NCI-H2107 treated with DMSO at 0.1 percent for 48 hours (cell line): ENCODE measurements at regions not wholly inside any gene's neighbourhood (a gene's known extent, or its start where the extent isn't known, plus 50 kb on each side); places are given as distances from the start of the nearest gene placed in this dataset.

ENCODE experiments used
- DNase-seq: peaks from one replicate; lab custom pipeline; 2025; ENCODE audit not compliant: unreplicated experiment; lab: John Stamatoyannopoulos, UW

DNA sequence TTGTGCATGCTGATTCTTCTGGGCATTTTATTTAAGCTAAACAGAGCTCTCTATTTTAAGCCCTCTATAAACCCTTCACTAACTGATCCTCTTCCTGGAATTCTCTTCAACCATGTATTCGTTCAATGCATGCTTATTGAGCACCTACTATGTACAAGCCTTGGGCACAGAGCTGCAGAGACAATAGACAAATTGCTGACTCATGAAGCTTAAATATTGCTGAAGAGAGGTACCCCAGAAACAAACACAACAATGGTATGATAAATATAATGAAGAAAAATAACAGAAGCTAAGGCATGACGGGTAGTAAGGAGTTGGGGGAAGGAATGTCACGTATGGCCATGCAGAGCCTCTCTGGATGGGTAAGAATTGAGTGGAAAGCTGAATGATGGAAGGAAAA lies 222.2 kb downstream of the PPARGC1A start:
- DNase-seq: no peak

DNA sequence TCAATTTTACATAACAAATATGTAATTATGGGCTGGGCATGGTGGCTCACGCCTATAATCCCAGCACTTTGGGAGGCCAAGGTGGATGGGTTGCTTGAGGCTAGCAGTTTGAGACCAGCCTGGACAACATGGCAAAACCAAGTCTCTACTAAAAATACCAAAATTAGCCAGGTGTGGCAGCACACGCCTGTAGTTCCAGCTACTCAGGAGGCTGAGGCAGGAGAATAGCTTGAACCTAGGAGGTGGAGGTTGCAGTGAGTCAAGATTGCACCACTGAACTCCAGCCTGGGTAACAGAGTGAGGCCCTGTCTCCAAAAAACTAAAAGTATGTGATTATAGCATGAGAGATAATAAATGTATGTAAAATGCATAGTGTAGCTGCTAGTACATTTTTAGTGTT lies 229.0 kb downstream of the PPARGC1A start:
- DNase-seq: no peak

DNA sequence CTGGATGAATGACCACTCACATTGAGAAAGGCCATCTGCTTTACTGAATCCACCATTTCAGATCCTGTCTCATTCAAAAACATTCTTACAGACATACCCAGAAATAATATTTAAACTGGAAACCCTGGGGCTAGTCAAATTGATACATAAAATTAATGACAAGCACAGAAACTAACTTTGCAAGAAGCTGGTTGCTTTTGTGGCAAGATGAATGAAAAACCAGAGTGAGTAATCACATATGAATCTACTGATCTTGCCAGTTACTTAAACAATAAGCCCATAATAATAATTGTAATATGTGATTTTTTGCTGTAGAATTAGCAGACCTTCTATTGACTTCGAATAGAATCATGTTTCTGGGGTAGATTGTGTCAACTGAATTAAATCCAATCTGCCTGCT lies 235.1 kb downstream of the PPARGC1A start:
- DNase-seq: no peak

DNA sequence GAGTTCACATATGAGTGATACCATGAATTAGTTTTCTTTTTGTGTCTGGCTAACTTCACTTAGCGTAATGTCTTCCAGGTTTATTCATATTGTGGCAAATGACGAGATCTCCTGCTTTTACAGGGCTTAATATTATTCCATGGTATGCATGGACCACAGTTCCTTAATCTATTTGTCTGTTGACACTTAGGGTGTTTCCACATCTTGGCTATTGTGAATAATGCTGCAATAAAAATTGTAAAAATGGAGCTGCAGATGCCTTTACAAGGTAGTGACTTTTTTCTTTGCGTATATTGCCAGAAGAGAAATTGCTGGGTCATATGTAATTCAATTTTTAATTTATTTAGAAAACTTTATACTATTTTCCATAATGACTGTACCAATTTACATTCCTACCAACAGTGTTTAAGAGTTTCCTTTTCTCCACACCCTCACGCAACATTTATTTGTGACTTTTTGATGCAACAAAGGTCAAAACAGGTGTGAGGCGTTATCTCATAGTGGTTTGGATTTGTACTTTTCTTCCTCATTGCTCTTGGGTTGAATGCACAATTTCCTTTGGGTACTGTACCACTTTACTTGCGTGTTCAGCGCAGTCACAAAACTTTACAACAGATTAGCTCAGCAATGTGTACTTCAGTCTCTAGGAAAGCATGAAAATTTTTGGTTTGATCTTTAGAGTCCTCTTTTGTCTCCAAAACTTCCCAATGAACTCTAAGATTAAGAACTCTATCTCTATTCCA lies 240.8 kb downstream of the PPARGC1A start:
- DNase-seq: no peak

DNA sequence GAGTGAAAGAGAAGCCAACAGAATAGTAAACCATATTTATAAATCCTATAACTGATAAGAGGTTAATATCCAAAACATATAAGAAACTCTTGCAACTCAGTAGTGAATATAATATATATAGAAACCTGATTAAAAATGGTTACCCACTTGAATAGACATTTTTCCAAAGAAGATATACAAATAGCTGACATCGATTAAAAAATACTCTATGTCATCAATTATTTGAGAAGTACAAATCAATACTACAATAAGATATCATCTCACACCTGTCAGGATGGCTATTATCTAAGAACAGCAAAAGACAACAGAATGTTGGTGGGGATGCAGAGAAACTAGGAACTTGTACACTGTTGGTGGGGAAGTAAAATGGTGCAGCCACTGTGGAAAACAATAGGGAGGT lies 254.4 kb downstream of the PPARGC1A start:
- no peak for DNase-seq

DNA sequence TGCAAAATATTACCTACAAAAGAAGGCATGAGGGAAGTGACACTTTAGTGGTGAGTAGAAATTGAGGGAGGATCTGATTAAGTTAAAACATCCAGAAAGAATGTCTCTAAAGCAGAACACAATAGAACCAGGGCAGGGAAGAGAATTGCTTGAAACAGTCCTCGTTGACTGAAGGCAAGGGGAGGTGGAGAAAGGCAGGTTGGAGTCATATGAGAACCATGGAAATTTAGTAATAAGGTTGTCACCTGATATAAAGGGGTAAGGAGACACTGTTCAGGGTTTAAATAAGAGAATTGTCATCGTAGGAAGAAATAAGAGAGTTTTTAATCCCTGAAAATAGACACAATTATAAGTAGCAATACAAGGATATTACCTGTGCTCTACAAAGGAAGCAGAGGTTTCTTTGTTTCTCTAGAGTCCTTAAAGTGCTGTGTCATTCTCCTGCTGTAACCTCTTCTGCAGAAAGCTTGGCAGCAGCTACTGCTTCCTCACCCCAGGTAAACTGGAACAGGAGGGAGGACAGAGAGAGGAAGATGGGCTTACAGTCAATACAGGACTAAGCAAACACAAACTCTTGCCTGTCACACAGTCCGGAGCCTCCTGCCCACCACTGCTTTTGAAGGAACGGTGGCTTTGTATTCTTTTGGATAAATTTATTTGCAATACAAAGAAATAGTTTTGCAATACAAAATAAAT lies 258.4 kb downstream of the PPARGC1A start:
- no peak for DNase-seq

DNA sequence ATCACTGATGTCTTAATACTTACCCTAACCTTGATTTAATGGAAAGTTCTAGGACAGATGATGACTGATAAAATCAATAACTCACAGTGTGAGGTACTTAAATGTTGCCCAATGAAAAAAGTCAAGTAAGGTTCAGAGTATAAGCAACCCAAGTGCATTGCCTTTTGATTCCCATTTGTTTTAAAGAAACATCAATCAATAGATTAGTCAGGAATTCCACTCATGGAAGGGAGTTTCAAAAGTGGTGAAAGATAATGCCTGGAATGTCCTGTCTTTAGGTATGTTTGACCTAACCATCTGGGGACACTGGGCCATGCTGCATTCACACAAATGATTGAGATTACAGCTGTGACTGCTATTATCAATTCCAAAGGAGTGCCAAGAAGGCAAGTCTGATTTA lies 259.7 kb downstream of the PPARGC1A start:
- DNase-seq: no peak

DNA sequence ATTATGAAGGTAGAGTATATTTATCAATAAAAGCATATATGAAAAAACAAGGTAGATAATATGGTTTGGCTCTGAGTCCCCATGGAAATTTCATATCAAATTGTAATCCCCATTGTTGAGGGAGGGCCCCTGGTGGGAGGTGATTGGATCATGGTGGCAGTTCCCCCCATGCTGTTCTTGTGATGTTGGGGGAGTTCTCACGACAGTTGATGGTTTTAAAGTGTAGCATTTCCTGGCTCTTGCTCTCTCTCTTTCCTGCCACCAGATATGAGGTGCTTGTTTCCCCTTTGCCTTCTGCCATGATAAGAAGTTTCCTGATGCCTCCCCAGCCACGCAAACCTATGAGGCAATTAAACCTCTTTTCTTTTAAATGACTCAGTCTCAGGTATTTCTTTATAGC lies 260.4 kb downstream of the PPARGC1A start:
- no peak for DNase-seq

DNA sequence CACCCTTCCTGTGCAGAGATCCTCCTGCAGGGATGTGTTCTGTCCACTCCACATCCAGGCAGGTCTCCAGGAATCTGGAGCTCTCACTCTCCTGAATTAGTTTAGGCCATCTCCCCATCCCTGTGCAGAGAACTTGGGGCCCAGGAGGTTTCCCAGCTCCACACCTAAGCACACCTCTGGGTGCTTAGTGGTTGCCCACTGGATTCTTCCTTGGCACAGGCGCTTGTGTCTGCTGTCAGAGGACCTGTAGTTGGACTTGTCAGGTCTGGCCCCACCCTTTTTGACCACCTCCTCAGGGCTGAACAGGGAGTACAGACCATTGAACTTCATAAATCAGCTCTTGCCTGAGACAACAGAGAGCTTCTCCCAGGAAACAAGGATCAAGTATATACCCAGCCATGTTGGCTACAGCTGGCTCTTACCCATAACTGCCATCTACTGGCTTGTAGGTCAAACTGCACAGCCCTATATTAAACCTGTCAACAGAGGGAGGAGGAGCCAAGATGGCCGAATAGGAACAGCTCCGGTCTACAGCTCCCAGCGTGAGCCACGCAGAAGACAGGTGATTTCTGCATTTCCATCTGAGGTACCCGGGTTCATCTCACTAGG lies 275.5 kb downstream of the PPARGC1A start:
- DNase-seq: peak; percentile 1

DNA sequence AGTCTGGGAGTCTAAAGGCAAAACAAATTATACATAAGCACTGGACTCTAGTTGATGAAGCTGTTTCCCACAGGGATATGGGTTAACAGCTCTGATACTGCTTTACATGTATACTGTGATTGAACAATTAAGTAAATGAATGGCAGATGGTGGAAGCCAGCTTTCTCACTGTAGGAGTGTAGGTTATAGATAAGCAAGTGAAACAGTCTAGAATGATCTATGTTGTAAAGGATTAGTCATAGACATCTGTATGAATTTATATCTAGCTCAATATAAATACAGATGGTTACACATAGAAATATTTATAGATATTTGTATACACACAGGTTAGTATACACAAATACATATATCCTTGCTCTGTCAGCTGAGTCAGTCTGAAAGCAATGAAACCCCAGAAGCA lies 276.1 kb downstream of the PPARGC1A start:
- DNase-seq: no peak

DNA sequence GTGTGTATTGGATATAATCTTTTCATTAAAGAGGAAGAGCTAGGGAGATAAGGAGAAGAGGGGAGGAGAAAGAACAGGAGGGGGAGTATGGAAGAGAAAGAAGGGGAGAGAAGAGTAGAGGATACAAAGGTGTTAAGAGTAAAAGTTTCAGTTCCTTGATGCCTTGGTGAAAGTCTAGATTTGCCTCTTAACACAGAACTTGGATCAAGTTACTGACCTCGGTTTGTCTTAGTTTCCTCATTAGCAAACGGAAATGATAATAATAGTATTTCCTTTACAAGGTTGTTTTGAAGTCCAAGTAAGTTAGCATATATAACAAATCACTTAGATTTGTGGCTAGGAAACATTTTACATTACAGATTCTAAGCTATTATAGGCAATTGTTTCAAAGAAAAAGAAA lies 287.1 kb downstream of the PPARGC1A start:
- DNase-seq: no peak

DNA sequence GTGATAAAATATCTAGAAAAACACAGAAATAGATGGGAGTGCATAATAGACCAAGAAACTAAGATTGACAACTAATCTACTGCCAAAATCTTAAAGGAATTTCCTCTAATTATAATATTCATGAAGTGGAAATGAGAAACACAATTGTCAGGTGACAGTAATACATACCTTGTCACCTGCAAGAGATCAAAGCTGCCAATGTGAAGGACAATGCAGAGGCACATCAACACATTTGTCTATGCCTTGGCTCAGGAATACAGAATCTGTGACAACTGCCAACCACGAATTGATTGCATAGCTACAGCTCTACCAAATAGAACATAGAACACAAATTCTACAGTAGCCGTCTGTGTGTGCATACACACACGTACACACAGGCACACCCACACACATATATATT lies 295.7 kb downstream of the PPARGC1A start:
- no peak for DNase-seq

DNA sequence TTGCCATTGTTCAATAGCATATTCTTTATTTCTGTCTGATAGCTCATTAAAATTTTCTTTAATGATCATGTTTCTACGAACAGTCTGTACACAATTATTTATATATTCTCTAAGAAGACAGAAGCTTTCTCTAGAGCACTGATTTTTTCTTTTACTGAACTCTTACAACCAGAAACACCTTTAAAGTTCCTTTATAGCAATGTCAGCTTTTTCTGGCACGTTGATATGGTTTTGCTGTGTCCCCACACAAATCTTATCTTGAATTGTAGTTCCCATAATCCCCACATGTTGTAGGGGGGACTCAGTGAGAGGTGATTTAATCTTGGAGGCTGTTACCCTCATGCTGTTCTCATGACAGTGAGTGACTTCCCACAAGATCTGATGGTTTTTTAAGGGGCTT lies 299.4 kb downstream of the PPARGC1A start:
- no peak for DNase-seq

DNA sequence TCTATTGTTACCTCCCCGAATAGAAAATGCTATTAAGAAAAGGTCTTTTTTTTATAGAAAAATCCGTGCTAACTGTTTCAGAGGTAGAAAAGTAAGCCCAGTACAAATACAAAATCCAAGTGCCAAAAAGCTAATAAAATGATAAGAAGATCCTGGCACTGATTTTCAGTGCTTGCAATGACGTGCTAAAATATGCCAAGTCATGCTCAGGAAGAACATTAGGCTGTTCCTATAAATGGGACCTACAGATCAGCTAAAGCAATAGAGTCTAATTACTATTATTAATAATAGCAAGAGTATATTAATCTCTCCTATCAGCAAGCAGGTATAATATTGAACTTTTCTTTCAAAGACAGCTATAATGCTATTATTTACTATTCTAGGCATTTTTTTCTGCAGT lies 305.8 kb downstream of the PPARGC1A start:
- DNase-seq: no peak

DNA sequence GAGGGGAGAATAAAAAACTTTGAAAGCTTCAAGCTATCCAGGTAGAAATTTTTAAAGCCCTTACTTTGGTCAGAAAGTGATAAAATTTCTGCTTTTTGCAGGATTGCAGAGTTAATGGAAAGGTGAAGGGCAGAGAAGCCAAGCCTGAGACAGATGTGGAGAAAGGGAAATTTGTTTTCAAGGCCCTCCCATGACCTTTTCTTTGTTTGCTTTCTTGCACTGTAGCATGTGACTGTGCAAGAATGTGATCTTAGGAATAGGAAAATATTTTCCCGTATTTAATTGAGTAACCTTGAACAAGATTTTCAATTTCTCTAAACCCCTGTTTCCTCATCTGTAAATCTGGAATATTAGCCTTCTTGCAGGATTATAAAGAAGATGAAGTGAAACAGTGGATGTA lies 307.2 kb downstream of the PPARGC1A start:
- DNase-seq: no peak

DNA sequence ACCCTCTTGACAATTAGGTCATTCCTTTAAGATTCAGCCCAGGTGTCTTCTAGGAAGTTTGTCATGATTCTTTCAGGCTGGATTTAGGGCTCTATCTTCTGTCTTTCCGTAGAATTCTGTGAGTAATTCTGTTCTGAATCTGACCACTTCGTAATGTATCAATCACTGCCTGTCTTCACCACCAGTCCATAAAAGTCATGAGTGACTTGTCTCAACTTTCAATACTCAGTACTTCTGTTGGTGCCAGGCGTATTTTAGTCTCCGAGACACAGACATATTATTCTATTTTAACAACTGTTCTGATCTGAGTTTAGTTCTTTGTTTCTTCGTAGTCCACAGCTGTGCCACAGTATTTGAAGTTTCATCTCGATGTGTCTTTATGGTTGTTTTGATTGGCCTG lies 310.7 kb downstream of the PPARGC1A start:
- DNase-seq: no peak

DNA sequence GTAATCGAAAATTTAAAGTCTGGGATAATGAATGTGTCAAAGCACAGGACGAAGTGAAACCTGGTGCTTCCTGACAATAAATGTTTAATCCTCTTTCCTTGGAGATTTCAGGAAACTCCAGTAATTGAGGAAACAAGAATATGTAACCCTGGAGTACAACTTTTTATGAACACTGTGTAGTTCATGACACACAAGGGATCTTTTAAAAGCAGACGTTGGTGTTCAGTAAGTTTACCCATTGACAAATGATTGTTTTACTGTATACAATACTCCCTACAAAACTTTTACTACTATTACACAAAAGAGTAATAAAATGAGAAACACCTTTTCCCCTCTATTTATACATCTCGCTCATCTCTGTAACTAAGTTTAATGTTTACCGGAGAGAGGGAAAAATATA lies 312.4 kb downstream of the PPARGC1A start:
- DNase-seq: no peak

DNA sequence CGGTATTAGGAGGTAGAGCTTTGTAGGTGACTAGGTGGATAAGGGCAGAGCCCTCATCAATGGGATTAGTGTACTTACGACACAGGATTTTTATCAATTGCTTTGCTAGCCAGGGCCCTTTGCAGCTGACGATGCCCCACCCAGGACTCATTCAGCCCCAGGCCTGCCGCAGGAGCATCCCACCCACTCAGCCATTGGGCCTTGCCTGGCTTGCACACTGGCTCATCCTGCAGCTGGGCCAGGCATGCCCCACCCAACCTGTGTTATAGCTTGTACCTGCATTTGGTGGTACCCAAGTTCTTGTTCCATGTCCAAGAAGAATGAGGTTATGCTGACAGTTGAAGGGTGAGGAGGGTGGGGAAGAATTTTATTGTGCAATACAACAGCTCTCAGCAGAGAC lies 317.5 kb downstream of the PPARGC1A start:
- DNase-seq: no peak

DNA sequence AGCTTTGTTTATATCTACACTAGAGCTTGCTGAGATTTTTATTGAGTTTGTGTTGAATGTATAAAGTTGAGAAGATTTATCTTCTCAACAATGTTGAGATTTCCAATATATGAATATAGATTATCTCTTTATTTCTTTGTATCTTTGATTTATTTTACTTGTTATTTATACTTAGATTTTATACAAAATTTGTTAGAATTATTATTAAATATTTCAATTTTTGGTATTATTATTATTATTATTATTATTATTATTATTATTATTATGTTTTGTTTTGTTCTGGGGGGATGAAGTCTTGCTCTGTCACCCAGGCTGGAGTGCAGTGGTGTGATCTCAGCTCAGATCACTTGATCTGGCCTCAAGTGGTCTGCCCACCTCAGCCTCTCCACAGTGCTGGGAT lies 322.5 kb downstream of the PPARGC1A start:
- DNase-seq: no peak

DNA sequence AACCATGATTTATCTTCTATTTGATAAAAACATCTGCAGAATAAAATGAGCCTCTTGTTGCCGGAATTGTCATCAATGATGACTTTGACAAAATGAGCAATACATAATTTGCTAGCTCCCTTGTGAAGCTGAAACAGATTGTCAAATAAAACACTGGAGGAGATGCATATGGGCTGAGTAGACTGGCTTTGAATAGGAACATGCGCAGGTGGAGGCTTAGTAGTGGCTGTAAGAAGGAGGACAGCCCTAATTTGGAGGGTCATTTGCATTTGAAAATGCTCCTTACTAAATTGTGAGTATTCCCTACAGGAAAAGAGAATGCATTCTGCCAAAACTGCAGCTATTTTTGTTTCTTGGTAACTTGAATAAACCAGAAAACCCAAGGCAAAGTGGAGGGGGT lies 329.1 kb downstream of the PPARGC1A start:
- DNase-seq: no peak

DNA sequence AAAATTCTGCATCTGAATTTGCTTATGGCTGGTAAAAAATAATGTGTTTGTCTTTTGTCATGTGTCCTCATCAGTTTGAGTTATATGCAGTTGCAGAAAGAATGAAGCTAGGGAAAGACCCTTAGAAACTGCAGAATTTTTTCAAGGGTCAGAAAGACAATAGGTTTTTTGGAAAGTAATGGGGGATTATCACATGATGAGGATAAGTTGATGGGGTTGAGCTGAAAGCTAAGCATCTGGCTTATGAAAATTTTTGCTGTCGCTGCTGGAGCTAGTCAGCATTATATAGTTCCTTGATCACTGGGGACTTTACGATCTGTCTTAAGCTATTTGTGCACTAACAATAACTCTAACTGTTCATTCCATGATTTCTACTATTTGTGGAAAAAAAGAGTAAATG lies 331.7 kb downstream of the PPARGC1A start:
- no peak for DNase-seq

DNA sequence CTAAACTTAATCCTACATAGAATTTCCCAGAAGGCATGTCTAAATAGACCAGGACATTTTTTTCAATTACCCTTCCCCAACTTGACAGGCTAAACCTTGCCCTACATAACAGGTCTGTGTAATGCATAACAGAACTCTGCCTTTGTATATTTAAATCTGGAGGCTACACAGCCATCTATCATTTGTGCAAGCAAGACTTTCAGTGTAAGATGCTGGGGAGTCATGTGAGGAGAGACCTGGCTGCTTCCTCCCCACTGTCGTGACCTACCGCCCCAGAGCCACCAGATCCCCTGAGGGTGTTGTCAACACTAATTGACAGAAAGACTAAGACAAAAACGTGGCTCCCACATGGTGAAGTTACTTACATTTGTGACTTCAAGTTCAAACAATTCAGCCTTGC lies 342.2 kb downstream of the PPARGC1A start:
- no peak for DNase-seq

DNA sequence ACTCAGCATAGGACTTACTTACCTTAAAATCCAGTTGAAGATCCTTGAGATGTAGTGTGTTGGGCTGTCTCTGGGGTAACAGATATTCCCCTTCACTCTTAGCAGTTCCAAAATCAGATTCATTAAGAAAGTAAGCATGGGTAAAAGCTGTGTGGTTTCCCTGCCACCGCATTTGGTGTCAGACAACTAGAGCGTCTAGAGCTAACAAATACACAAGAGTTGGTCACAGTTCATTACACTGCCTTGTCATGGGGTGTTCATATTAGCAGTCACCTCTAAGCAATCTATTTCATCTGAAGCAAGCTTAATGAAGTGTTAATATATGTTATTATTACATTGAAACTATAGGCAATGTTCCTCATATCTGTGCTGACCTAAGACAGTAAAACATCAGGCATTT lies 342.8 kb downstream of the PPARGC1A start:
- DNase-seq: no peak
